ENCODE measurements at regions not wholly inside any gene's neighbourhood (a gene's known extent, or its start where the extent isn't known, plus 50 kb on each side); places are given as distances from the start of the nearest gene placed in this dataset.

DNA sequence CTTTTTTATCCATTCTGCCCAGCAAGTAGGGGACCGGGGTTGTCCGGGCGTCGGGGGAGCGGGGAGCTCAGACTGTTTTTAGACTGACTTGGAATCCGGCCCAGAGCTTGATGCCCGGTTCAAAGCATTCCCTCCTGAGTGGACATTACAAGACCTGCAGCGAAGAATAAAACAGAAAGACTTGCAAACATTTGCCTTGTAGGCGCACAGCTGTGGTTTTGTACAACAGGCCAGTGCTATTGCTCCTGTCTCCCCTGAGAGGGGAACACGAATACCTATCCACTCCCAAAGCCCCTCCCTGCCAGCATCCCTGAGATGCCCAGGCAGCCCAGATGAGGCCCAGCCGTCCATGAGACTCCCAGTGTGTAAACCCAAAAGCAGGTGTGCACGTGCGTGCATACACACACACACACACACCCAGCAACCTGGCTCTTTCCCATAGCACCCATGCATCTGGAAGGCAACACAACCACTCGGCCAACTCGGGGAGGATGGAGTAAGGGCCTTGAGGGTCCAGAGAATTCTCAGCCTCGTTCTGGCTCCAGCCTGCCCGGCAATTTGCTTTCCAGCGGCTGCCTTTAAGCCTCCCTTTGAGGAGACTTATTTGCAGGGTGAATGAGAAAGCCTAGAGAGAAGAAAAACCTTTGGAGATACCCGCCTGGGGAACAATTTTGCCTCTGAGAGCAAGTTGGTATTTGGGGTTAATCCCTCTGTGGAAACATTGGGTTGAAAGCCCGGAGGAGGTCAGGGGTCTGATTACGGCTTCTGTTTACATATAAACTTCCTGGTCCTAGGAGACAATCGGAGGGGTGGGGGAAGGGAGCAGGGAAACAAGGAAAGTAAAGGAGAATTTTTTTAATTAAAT, 161.0 kb upstream of the HES1 start:
- TF ChIP-seq, protein P1, sequence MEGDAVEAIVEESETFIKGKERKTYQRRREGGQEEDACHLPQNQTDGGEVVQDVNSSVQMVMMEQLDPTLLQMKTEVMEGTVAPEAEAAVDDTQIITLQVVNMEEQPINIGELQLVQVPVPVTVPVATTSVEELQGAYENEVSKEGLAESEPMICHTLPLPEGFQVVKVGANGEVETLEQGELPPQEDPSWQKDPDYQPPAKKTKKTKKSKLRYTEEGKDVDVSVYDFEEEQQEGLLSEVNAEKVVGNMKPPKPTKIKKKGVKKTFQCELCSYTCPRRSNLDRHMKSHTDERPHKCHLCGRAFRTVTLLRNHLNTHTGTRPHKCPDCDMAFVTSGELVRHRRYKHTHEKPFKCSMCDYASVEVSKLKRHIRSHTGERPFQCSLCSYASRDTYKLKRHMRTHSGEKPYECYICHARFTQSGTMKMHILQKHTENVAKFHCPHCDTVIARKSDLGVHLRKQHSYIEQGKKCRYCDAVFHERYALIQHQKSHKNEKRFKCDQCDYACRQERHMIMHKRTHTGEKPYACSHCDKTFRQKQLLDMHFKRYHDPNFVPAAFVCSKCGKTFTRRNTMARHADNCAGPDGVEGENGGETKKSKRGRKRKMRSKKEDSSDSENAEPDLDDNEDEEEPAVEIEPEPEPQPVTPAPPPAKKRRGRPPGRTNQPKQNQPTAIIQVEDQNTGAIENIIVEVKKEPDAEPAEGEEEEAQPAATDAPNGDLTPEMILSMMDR (conservative IDR thresholded peaks at IDR 0.05 in 1 of 2, IDR thresholded peaks at IDR 0.05 in 1 of 2; ENCODE audit: extremely low read depth in 1 of 2, insufficient read depth in 1 of 2, low read depth in 1 of 2, low read length in 2 of 2), result no peak
- no peak for TF ChIP-seq EZH2 (IDR thresholded peaks at IDR 0.05; ENCODE audit: borderline replicate concordance, low read length)
